HEK293T (cell line): ENCODE measurements at regions not wholly inside any gene's neighbourhood (a gene's known extent, or its start where the extent isn't known, plus 50 kb on each side); places are given as distances from the start of the nearest gene placed in this dataset.

Source experiments
- ARNT ChIP-seq: fragments of 450-650 bp; IDR thresholded peaks from 2 replicates; pipeline ENCODE4 v1.6.1; 2017; ENCODE audit warnings: mild to moderate bottlenecking
- BHLHE40 ChIP-seq: fragments of 450-650 bp; IDR thresholded peaks from 2 replicates; pipeline ENCODE4 v1.6.1; 2016; ENCODE audit warnings: mild to moderate bottlenecking, moderate library complexity, borderline replicate concordance
- ELF4 ChIP-seq: fragments of 450-650 bp; IDR thresholded peaks from 2 replicates; pipeline ENCODE4 v1.6.1; 2017; ENCODE audit warnings: antibody characterized with exemption
- FOXA1 ChIP-seq: fragments of 450-650 bp; IDR thresholded peaks from 2 replicates; pipeline ENCODE4 v1.6.1; 2016; ENCODE audit warnings: mild to moderate bottlenecking
- FOXK2 ChIP-seq: fragments of 450-650 bp; IDR thresholded peaks from 2 replicates; pipeline ENCODE4 v1.6.1; 2016; ENCODE audit warnings: mild to moderate bottlenecking
- FOXM1 ChIP-seq: fragments of 450-650 bp; IDR thresholded peaks from 2 replicates; pipeline ENCODE4 v1.6.1; 2017; ENCODE audit warnings: mild to moderate bottlenecking, borderline replicate concordance
- HDGF ChIP-seq: fragments of 450-650 bp; IDR thresholded peaks from 2 replicates; pipeline ENCODE4 v1.6.1; 2017; ENCODE audit warnings: antibody characterized with exemption, borderline replicate concordance
- L3MBTL2 ChIP-seq: fragments of 450-650 bp; conservative IDR thresholded peaks from 2 replicates; pipeline ENCODE4 v1.6.1; 2016; ENCODE audit warnings: mild to moderate bottlenecking
- LEF1 ChIP-seq: fragments of 450-650 bp; IDR thresholded peaks from 2 replicates; pipeline ENCODE4 v1.6.1; 2017; ENCODE audit warnings: mild to moderate bottlenecking, borderline replicate concordance
- NFRKB ChIP-seq: fragments of 450-650 bp; IDR thresholded peaks from 2 replicates; pipeline ENCODE4 v1.6.1; 2016; ENCODE audit warnings: mild to moderate bottlenecking, moderate library complexity
- SP1 ChIP-seq: fragments of 450-650 bp; IDR thresholded peaks from 2 replicates; pipeline ENCODE4 v1.6.1; 2017
- SUZ12 ChIP-seq: fragments of 450-650 bp; IDR thresholded peaks from 2 replicates; pipeline ENCODE4 v1.6.1; 2016; ENCODE audit warnings: mild to moderate bottlenecking
- ZNF384 ChIP-seq: fragments of 450-650 bp; IDR thresholded peaks from 2 replicates; pipeline ENCODE4 v1.6.1; 2016
- TF ChIP-seq, protein P1 (sequence below): fragments of 450-650 bp; IDR thresholded peaks from 2 replicates; pipeline ENCODE4 v1.6.1; 2016

DNA sequence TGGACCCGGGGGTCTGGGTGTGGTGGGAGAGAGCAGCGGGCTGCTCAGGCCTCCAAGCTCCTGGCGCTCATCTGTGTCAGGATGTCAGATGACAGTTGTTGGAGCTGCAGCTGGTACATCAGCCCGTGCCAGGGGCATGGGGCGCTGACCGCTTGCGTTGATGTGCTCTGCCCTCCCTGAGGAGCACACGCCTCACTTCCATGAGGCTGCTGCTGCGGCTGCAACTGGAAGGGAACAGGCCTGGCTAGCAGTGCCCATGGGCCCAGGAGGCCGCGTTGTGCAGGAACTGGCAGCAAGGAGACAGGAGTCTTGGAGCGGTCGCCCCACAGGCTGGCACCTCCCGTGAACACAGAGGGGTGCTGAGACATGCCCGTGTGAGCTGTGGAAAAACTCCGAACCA lies 361.3 kb upstream of the MKI67 start:
- no peak for TF ChIP-seq NFRKB
- no peak for TF ChIP-seq SUZ12
- no peak for TF ChIP-seq L3MBTL2
- TF ChIP-seq FOXA1 = no peak
- TF ChIP-seq SP1 = no peak
- TF ChIP-seq BHLHE40 = no peak
- TF ChIP-seq FOXK2 = no peak
- TF ChIP-seq, protein P1, sequence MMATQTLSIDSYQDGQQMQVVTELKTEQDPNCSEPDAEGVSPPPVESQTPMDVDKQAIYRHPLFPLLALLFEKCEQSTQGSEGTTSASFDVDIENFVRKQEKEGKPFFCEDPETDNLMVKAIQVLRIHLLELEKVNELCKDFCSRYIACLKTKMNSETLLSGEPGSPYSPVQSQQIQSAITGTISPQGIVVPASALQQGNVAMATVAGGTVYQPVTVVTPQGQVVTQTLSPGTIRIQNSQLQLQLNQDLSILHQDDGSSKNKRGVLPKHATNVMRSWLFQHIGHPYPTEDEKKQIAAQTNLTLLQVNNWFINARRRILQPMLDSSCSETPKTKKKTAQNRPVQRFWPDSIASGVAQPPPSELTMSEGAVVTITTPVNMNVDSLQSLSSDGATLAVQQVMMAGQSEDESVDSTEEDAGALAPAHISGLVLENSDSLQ = no peak
- no peak for TF ChIP-seq FOXM1
- no peak for TF ChIP-seq ELF4
- TF ChIP-seq LEF1 = no peak
- no peak for TF ChIP-seq HDGF
- TF ChIP-seq ZNF384 = no peak
- no peak for TF ChIP-seq ARNT
